D721Med (cell line): ENCODE measurements at regions not wholly inside any gene's neighbourhood (a gene's known extent, or its start where the extent isn't known, plus 50 kb on each side); places are given as distances from the start of the nearest gene placed in this dataset.

Source experiments
- DNase-seq: peaks from one replicate; pipeline ENCODE4 v3.0.0; 2011; ENCODE audit warnings: low spot score; ENCODE audit not compliant: insufficient read length
- FAIRE-seq: peaks from 2 replicates; lab custom pipeline; 2011; peaks lifted over from hg19 to GRCh38; lab: Jason Lieb, UNC
- CTCF ChIP-seq: IDR thresholded peaks from 2 replicates; pipeline ENCODE4 v1.5.1; 2012; ENCODE audit warnings: mild to moderate bottlenecking, control low read depth; ENCODE audit not compliant: insufficient read depth; ENCODE audit errors: missing control alignments

GRCh38 chr12:87930033-87930432 is 99.2 kb downstream of the C12orf50 start:
- TF ChIP-seq CTCF: no peak
- no peak for FAIRE-seq
- no peak for DNase-seq

DNA sequence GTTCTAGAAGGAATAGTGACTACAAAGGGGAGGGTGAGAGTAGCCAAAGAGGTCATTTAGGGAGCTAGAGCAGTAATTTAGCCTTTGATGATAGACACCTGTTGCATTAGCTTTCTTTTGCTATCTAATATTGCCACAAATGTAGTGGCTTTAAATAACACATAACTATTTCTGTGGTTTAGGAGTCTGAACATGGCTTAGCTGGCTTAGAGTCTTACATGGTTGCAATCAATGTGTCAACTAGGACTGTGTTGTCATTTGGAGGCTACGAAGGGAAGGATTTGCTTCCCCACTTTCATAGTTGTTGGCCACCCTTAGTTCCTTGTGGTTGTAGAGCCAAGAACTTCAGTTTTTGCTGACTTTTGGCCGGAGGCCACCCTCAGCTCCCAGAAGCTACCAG is 99.9 kb downstream of the C12orf50 start:
- DNase-seq (no peak), FAIRE-seq (no peak)
- no peak for TF ChIP-seq CTCF

DNA sequence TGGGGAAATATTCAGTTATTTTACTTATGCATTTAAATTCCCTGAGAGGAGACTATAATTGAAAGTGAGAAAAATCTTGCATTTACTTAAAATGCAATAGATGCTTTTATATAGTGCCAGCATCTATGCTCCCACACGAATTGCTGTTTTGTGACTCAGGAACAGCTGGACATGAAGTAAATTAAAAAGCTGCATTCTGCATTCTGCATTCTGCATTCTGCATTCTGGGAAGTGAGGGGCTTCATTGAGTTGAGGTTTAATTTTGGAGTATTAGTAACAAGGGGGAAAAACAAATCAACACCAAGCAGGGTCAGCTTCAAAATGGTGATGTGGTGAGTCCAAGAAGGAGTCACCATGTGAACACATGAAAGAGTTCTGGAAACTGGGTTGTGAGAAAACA is 101.2 kb downstream of the C12orf50 start:
- TF ChIP-seq CTCF: no peak
- DNase-seq (no peak), FAIRE-seq (no peak)

DNA sequence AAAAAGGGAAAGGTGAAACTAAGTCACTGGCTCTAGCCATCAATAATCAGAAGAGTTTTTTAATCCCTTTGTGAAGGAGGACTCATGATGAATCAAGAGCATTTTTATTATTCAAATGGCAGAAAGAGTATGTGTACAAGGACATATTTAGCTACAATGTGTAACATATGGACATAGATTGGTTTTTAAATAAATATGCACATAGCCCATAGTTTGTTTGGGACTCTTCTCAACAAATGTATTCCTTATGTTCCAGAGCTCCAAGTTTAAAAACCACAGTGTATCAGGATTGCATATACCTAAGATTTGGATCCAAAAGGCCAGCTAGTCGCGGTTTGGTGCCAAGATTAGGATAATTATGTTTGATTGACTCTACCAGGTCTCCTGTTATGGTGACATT is 104.2 kb downstream of the C12orf50 start:
- no peak for DNase-seq
- TF ChIP-seq CTCF: no peak
- no peak for FAIRE-seq

GRCh38 chr12:87924149-87924548 is 105.1 kb downstream of the C12orf50 start:
- FAIRE-seq (no peak), DNase-seq (no peak)
- TF ChIP-seq CTCF: no peak

GRCh38 chr12:87923361-87923760 is 105.8 kb downstream of the C12orf50 start:
- DNase-seq (no peak), FAIRE-seq (no peak)
- no peak for TF ChIP-seq CTCF

- no peak for TF ChIP-seq CTCF
- FAIRE-seq: no peak
- DNase-seq: no peak
Measured at GRCh38 chr12:87922736-87923135, 106.5 kb downstream of the C12orf50 start.
